Thyroid gland (tissue), 4 donors: ENCODE measurements at regions not wholly inside any gene's neighbourhood (a gene's known extent, or its start where the extent isn't known, plus 50 kb on each side); places are given as distances from the start of the nearest gene placed in this dataset.

Experiments
- POLR2A ChIP-seq, 2 donors: fragments of 450-650 bp; IDR thresholded peaks; one replicate each; pipeline ENCODE4 v1.6.1; 2017; ENCODE audit warnings: antibody characterized with exemption in 2 of 2, mild to moderate bottlenecking in 2 of 2, moderate library complexity in 1 of 2
- TF ChIP-seq, protein P1 (sequence below), 6 experiments: fragments of 200-600 bp in 3 of 6; fragments of 450-650 bp in 3 of 6; sonication (generic) in 3 of 6; IDR thresholded peaks; one replicate each; pipeline ENCODE4 v1.5.1; 2016 to 2019; ENCODE audit warnings: antibody characterized with exemption in 6 of 6, mild to moderate bottlenecking in 2 of 6, inconsistent platforms in 1 of 6, moderate library complexity in 1 of 6

DNA sequence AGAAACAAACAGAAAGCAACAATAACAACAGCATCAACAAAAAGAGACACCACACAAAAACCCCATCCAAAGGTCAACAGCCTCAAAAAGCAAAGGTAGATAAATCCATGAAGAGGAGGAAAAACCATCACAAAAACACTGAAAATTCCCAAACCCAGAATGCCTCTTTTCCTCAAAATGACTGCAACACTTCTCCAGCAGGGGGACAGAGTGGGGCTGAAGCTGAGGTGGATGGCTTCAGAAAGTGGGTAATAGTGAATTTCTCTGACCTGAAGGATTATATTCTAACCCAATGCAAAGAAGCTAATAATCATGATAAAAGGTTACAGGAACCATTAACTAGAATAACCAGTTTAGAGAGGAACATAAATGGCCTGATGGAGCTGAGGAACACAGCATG, 888.2 kb downstream of the RAB28 start:
- TF ChIP-seq, protein P1, sequence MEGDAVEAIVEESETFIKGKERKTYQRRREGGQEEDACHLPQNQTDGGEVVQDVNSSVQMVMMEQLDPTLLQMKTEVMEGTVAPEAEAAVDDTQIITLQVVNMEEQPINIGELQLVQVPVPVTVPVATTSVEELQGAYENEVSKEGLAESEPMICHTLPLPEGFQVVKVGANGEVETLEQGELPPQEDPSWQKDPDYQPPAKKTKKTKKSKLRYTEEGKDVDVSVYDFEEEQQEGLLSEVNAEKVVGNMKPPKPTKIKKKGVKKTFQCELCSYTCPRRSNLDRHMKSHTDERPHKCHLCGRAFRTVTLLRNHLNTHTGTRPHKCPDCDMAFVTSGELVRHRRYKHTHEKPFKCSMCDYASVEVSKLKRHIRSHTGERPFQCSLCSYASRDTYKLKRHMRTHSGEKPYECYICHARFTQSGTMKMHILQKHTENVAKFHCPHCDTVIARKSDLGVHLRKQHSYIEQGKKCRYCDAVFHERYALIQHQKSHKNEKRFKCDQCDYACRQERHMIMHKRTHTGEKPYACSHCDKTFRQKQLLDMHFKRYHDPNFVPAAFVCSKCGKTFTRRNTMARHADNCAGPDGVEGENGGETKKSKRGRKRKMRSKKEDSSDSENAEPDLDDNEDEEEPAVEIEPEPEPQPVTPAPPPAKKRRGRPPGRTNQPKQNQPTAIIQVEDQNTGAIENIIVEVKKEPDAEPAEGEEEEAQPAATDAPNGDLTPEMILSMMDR (IDR thresholded peaks at IDR 0.05): no peak
- no peak for TF ChIP-seq POLR2A (IDR thresholded peaks at IDR 0.05)
